ENCODE measurements at regions not wholly inside any gene's neighbourhood (a gene's known extent, or its start where the extent isn't known, plus 50 kb on each side); places are given as distances from the start of the nearest gene placed in this dataset.

- TF ChIP-seq CTCF (IDR thresholded peaks at IDR 0.05; ENCODE audit: low read length) (no peak), EZH2 (IDR thresholded peaks at IDR 0.05; ENCODE audit: borderline replicate concordance, low read length) (no peak)
These were observed 278.3 kb downstream of the TLE3 start for GRCh38 chr15:69819371-69819770.
